Suppressor macrophage treated with lipopolysaccharide for 4 hours (primary cell): ENCODE measurements at regions not wholly inside any gene's neighbourhood (a gene's known extent, or its start where the extent isn't known, plus 50 kb on each side); places are given as distances from the start of the nearest gene placed in this dataset.
"Not testable (repeated sequence)": the region's sequence is repeated elsewhere in the genome, so short reads cannot be mapped to it uniquely, and the experiment has no call there.

Experiments
- DNase-seq: peaks from one replicate; pipeline ENCODE4 v3.0.0-alpha.2; 2020

- no peak for DNase-seq
These were observed 251.8 kb downstream of the LPIN1 start for GRCh38 chr2:11998218-11998617.

GRCh38 chr2:11998626-11999378, 252.4 kb downstream of the LPIN1 start:
- DNase-seq, result no peak

GRCh38 chr2:12001621-12002020, 255.2 kb downstream of the LPIN1 start:
- peak; percentile 35 for DNase-seq

- DNase-seq, result no peak
These were observed 255.8 kb downstream of the LPIN1 start for GRCh38 chr2:12002215-12002614.

GRCh38 chr2:12004713-12005112, 258.3 kb downstream of the LPIN1 start:
- DNase-seq, result no peak

- DNase-seq, result no peak
These were observed 259.7 kb downstream of the LPIN1 start for GRCh38 chr2:12005886-12006681.

GRCh38 chr2:12006850-12007249, 260.4 kb downstream of the LPIN1 start:
- no peak for DNase-seq

- no peak for DNase-seq
These were observed 260.9 kb downstream of the LPIN1 start for GRCh38 chr2:12007282-12007681.

- peak; percentile 46 for DNase-seq
These were observed 262.1 kb downstream of the LPIN1 start for GRCh38 chr2:12008425-12009061.

GRCh38 chr2:12009323-12009905, 263.0 kb downstream of the LPIN1 start:
- DNase-seq, result no peak

GRCh38 chr2:12010059-12010458, 263.6 kb downstream of the LPIN1 start:
- DNase-seq, result no peak

- no peak for DNase-seq
These were observed 264.3 kb downstream of the LPIN1 start for GRCh38 chr2:12010779-12011178.

- DNase-seq, result peak; percentile 85
These were observed 267.9 kb downstream of the LPIN1 start for GRCh38 chr2:12014088-12014960.

GRCh38 chr2:12017499-12018157, 271.2 kb downstream of the LPIN1 start:
- no peak for DNase-seq

- not testable (repeated sequence) for DNase-seq
These were observed 272.3 kb downstream of the LPIN1 start for GRCh38 chr2:12018726-12019125.

- no peak for DNase-seq
These were observed 274.5 kb downstream of the LPIN1 start for GRCh38 chr2:12020833-12021469.

GRCh38 chr2:12024197-12024907, 277.9 kb downstream of the LPIN1 start:
- not testable (repeated sequence) for DNase-seq

GRCh38 chr2:12027136-12027535, 280.7 kb downstream of the LPIN1 start:
- no peak for DNase-seq

GRCh38 chr2:12031866-12032265, 285.4 kb downstream of the LPIN1 start:
- no peak for DNase-seq

- no peak for DNase-seq
These were observed 286.0 kb downstream of the LPIN1 start for GRCh38 chr2:12032398-12032797.

- DNase-seq, result no peak
These were observed 286.5 kb downstream of the LPIN1 start for GRCh38 chr2:12032975-12033374.
